HFF-Myc (cell line): ENCODE measurements at regions not wholly inside any gene's neighbourhood (a gene's known extent, or its start where the extent isn't known, plus 50 kb on each side); places are given as distances from the start of the nearest gene placed in this dataset.

ENCODE experiments used
- DNase-seq: peaks from one replicate; pipeline ENCODE4 v3.0.0-alpha.2; 2011; ENCODE audit warnings: low read depth; ENCODE audit errors: extremely low read depth
- H3K4me3 ChIP-seq: replicated peaks from 2 replicates; pipeline ENCODE4 v1.5.1; 2011; ENCODE audit warnings: low read depth, mild to moderate bottlenecking, control low read depth, low read length
- CTCF ChIP-seq: IDR thresholded peaks from 2 replicates; pipeline ENCODE4 v1.5.1; 2012; ENCODE audit warnings: mild to moderate bottlenecking, low read depth, low read length, control low read depth; ENCODE audit errors: missing control alignments

- no peak for TF ChIP-seq CTCF
- DNase-seq, result no peak
- no peak overlapping the region for H3K4me3 ChIP-seq
Measured at GRCh38 chr21:24147674-24148073, 1459.6 kb downstream of the MRPL39 start.

GRCh38 chr21:24131056-24131455 lies 1476.2 kb downstream of the MRPL39 start:
- TF ChIP-seq CTCF, result no peak
- no peak overlapping the region for H3K4me3 ChIP-seq
- DNase-seq, result no peak

- no peak overlapping the region for H3K4me3 ChIP-seq
- DNase-seq, result no peak
- no peak for TF ChIP-seq CTCF
Measured at GRCh38 chr21:24127651-24128050, 1479.6 kb downstream of the MRPL39 start.

GRCh38 chr21:24123785-24124184 lies 1483.5 kb downstream of the MRPL39 start:
- TF ChIP-seq CTCF, result no peak
- DNase-seq, result no peak
- no peak overlapping the region for H3K4me3 ChIP-seq

- TF ChIP-seq CTCF, result no peak
- DNase-seq, result no peak
- H3K4me3 ChIP-seq, result no peak overlapping the region
Measured at GRCh38 chr21:24118738-24119459, 1488.4 kb downstream of the MRPL39 start.

GRCh38 chr21:24115141-24115540 lies 1492.1 kb downstream of the MRPL39 start:
- no peak overlapping the region for H3K4me3 ChIP-seq
- no peak for TF ChIP-seq CTCF
- DNase-seq, result no peak

- no peak for TF ChIP-seq CTCF
- no peak overlapping the region for H3K4me3 ChIP-seq
- DNase-seq, result no peak
Measured at GRCh38 chr21:24112020-24112419, 1495.3 kb downstream of the MRPL39 start.
